Gastroesophageal sphincter (tissue), 4 donors: ENCODE measurements at regions not wholly inside any gene's neighbourhood (a gene's known extent, or its start where the extent isn't known, plus 50 kb on each side); places are given as distances from the start of the nearest gene placed in this dataset.
"Not testable (repeated sequence)": the region's sequence is repeated elsewhere in the genome, so short reads cannot be mapped to it uniquely, and the experiment has no call there.

ENCODE experiments used
- ATAC-seq: fragments of 150-250 bp; one replicate; pipeline ENCODE4 v1.9.1; 2016; ENCODE audit warnings: mild to moderate bottlenecking, moderate library complexity
- H3K27ac ChIP-seq, 4 donors: fragments of 200-600 bp; sonication (generic) in 3 of 4; 1 replicate in 3 of 4; 2 replicates in 1 of 4; pipeline ENCODE4 v1.5.1; 2016 to 2019
- H3K27me3 ChIP-seq: fragments of 200-600 bp; sonication (generic); one replicate; pipeline ENCODE4 v1.5.1; 2019
- H3K36me3 ChIP-seq, 2 donors: fragments of 200-600 bp; sonication (generic); one replicate each; pipeline ENCODE4 v1.5.1; 2019; ENCODE audit warnings: control low read depth in 1 of 2
- H3K4me1 ChIP-seq, 3 donors: fragments of 200-600 bp; sonication (generic); 1 replicate in 2 of 3; 2 replicates in 1 of 3; pipeline ENCODE4 v1.5.1; 2016 to 2019; ENCODE audit warnings: control low read depth in 2 of 3
- H3K4me3 ChIP-seq, 2 donors: fragments of 200-600 bp; sonication (generic); one replicate each; pipeline ENCODE4 v1.5.1; 2019; ENCODE audit warnings: mild to moderate bottlenecking in 1 of 2, moderate library complexity in 1 of 2
- H3K9me3 ChIP-seq, 3 donors: fragments of 200-600 bp; sonication (generic); one replicate each; pipeline ENCODE4 v1.5.1; 2017 to 2019; ENCODE audit warnings: control low read depth in 2 of 3
- EP300 ChIP-seq: sonication (generic); formaldehyde crosslinking; IDR thresholded peaks from one replicate; pipeline ENCODE4 v1.6.1; 2017; ENCODE audit warnings: antibody characterized with exemption, mild to moderate bottlenecking
- POLR2A ChIP-seq, 2 donors: fragments of 450-650 bp; IDR thresholded peaks; one replicate each; pipeline ENCODE4 v1.6.1; 2017; ENCODE audit warnings: antibody characterized with exemption in 2 of 2, mild to moderate bottlenecking in 2 of 2, moderate library complexity in 1 of 2
- POLR2AphosphoS5 ChIP-seq: sonication (generic); formaldehyde crosslinking; IDR thresholded peaks from one replicate; pipeline ENCODE4 v1.6.1; 2017; ENCODE audit warnings: antibody characterized with exemption
- WGBS, 2 donors: methylation state at CpG; one replicate each; pipeline ENCODE4 v1.1.5; 2018; ENCODE audit warnings: low coverage in 1 of 2; 5-methylcytosine and 5-hydroxymethylcytosine counted together
- TF ChIP-seq, protein P1 (sequence below), 4 experiments: fragments of 200-600 bp in 2 of 4; fragments of 450-650 bp in 2 of 4; sonication (generic) in 1 of 4; IDR thresholded peaks; one replicate each; pipeline ENCODE4 v1.5.1; 2017 to 2019; ENCODE audit warnings: antibody characterized with exemption in 4 of 4, mild to moderate bottlenecking in 2 of 4, moderate library complexity in 2 of 4

DNA sequence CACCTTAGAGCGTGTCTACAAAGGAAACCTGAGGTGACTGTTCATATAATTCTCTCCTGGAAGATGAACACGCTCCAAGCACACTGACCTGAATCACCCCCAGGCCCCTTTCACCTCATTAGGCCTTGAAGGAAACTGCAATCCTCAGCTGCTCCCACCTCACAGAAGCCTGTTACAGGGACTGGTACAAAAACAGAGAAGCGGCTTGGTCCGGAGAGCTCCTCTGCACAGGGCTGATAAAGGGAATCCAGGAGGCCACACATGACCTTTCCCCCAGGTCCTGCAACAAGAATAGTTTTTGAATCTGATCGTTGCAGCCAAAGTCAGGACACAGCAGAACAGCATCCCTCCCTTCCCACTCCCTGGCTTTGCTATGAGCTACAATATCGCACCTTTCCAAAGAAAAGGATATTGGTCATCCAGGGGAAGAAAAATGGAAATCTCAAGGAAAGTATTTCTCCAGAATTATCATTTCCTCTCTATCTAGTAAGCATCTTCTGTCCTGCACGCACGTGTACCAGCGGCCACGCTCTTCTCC lies 666.7 kb downstream of the UQCRFS1 start:
- Histone ChIP-seq H3K4me1 (no peaks in the 10 kb centered on the region), H3K36me3 (no peaks in the 10 kb centered on the region), H3K27me3 (no peaks in the 10 kb centered on the region), H3K27ac (no peak overlapping the region), H3K4me3 (no peak overlapping the region), H3K9me3 (no peaks in the 10 kb centered on the region)
- no peak for ATAC-seq
- TF ChIP-seq POLR2AphosphoS5 (no peak), EP300 (no peak), POLR2A (IDR thresholded peaks at IDR 0.05) (no peak)
- TF ChIP-seq, protein P1, sequence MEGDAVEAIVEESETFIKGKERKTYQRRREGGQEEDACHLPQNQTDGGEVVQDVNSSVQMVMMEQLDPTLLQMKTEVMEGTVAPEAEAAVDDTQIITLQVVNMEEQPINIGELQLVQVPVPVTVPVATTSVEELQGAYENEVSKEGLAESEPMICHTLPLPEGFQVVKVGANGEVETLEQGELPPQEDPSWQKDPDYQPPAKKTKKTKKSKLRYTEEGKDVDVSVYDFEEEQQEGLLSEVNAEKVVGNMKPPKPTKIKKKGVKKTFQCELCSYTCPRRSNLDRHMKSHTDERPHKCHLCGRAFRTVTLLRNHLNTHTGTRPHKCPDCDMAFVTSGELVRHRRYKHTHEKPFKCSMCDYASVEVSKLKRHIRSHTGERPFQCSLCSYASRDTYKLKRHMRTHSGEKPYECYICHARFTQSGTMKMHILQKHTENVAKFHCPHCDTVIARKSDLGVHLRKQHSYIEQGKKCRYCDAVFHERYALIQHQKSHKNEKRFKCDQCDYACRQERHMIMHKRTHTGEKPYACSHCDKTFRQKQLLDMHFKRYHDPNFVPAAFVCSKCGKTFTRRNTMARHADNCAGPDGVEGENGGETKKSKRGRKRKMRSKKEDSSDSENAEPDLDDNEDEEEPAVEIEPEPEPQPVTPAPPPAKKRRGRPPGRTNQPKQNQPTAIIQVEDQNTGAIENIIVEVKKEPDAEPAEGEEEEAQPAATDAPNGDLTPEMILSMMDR (IDR thresholded peaks at IDR 0.05): no peak
- WGBS, 2 donors: 81 to 88% methylated on average over 8 of the region's 10 CpGs

DNA sequence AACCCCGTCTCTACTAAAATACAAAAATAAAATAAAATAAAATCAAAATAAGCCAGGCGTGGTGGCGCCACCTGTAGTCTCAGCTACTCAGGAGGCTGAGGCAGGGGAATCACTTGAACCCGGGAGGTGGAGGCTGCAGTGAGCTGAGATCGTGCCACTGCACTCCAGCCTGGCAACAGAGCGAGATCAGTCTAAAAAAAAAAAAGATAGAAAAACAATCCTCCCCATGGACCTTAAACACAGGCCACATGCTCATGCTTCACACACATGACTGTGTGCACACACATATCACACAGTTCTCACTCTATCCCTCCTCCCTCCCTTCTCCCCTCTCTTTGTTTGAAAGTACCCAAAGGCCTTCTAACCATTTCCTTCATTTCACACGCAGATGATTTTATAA lies 667.6 kb downstream of the UQCRFS1 start:
- not testable (repeated sequence) for H3K27ac ChIP-seq, H3K4me3 ChIP-seq, H3K4me1 ChIP-seq, H3K27me3 ChIP-seq, H3K36me3 ChIP-seq, H3K9me3 ChIP-seq, ATAC-seq
- WGBS, 2 donors: 85 to 88% methylated on average over 5 to 7 of the region's 7 CpGs

DNA sequence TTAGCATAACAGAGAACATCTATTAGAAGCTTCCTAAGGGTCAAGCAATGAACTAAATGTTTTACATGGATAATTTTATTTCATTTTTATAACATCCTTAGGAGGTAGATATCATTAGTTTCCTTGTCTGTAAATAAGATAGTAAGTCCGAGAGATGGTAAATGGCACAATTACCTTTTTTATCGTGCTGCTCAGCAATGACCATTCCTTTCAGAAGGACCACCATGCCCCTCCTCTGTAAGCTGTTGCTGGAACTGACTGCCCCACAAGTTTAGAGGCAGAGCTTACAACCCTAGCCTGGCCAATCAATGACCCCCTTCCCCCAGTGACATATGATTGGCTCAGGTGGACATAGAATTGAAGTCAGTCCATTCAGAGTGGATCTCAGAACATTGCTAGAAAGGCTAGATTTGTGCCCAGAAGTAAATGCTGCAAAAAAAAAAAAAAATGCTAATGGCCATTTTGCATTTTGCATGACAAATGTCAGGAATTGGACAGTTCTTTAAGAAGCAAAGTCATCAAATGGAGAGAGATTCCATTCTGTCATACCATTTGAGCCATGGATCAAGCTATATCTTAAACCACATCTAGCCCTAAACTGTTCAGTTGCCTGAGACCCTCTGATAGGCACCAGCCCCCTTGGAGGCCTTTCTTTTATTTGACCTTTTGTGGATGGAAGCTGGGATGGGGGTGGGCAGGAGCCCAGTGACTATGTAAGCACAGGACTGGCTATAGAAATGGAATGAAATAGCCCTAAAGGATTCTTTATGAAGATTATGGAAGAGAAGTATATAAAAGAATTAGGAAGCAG lies 668.3 kb downstream of the UQCRFS1 start:
- Histone ChIP-seq H3K4me1 (no peaks in the 10 kb centered on the region), H3K9me3 (no peaks in the 10 kb centered on the region), H3K27ac (no peak overlapping the region), H3K27me3 (no peaks in the 10 kb centered on the region), H3K4me3 (no peak overlapping the region), H3K36me3 (no peaks in the 10 kb centered on the region)
- TF ChIP-seq, protein P1 (IDR thresholded peaks at IDR 0.05): no peak
- no peak for TF ChIP-seq POLR2A (IDR thresholded peaks at IDR 0.05)
- TF ChIP-seq EP300: no peak
- no peak for TF ChIP-seq POLR2AphosphoS5
- ATAC-seq: no peak
- 89% methylated on average over 2 of the region's 2 CpGs; no CpG with 5 or more reads in 1 of the 2 donors for WGBS, 2 donors

DNA sequence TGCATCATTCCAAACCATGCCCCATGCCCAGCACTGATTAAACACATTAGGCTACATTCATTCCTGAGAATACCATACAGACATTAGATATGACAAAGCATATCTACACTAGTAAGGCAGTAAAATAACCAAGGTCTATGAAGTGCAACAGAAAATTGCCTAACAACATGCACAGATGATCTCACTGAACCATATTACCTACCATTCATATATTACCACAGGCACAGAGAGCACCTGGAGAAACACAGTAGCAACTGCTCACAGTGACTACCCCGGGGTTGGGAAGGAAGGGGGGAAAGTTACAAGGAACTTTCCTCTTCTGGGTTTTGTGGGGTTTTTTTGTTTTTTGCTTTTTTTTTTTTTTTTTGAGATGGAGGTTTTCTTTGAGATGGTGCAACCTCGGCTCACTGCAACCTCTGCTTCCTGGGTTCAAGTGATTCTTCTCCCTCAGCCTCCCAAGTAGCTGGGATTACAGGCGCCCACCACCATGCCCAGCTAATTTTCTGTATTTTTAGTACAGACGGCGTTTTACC lies 669.6 kb downstream of the UQCRFS1 start:
- H3K27me3 ChIP-seq: no peaks in the 10 kb centered on the region

More for the DNA sequence above, 669.6 kb downstream of the UQCRFS1 start:
- no peak overlapping the region for H3K4me3 ChIP-seq
- H3K9me3 ChIP-seq: no peaks in the 10 kb centered on the region
- WGBS, 2 donors: 60 to 72% methylated on average over 2 to 5 of the region's 5 CpGs
- H3K4me1 ChIP-seq: no peaks in the 10 kb centered on the region
- no peak overlapping the region for H3K27ac ChIP-seq
- no peak for ATAC-seq
- no peaks in the 10 kb centered on the region for H3K36me3 ChIP-seq
- TF ChIP-seq, protein P1 (IDR thresholded peaks at IDR 0.05): no peak
- no peak for TF ChIP-seq EP300
- TF ChIP-seq POLR2A (IDR thresholded peaks at IDR 0.05): no peak
- no peak for TF ChIP-seq POLR2AphosphoS5
